ENCODE measurements at regions not wholly inside any gene's neighbourhood (a gene's known extent, or its start where the extent isn't known, plus 50 kb on each side); places are given as distances from the start of the nearest gene placed in this dataset.

DNA sequence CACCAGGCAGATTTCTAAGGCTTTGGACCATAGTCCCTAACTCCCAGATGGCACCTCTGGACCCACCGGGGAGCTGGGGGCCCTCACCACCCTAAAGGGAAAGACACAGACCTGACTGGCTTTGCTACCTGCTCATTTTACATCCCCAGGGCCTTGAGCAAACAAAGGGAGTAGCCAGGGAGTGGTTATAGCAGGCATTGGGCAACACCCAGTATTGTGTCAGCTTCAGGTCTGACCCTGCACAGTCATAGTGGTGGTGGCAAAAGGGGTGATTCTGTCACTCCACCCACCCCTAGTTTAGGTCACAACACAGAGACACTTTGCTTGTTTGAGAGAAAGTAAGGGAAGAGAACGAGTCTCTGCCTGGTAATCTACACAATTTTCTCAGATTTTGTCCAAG lies 352.5 kb downstream of the DIPK2A start:
- TF ChIP-seq SUZ12 (IDR thresholded peaks at IDR 0.05; ENCODE audit: extremely low read depth, insufficient read depth, insufficient read length) = no peak
- TF ChIP-seq ZNF274 (IDR thresholded peaks at IDR 0.05; ENCODE audit: low read depth, low read length) = no peak

Measured in NT2/D1 (cell line).